Omental fat pad (tissue), 3 donors: ENCODE measurements at regions not wholly inside any gene's neighbourhood (a gene's known extent, or its start where the extent isn't known, plus 50 kb on each side); places are given as distances from the start of the nearest gene placed in this dataset.

Experiments used
- ATAC-seq: fragments of 150-250 bp; one replicate; pipeline ENCODE4 v1.9.1; 2016; ENCODE audit warnings: mild to moderate bottlenecking, moderate library complexity; ENCODE audit not compliant: low FRiP score
- DNase-seq: peaks from one replicate; pipeline ENCODE4 v3.0.0-alpha.2; 2019; ENCODE audit warnings: low spot score
- CTCF ChIP-seq, 3 donors: fragments of 450-650 bp; IDR thresholded peaks; one replicate each; pipeline ENCODE4 v1.5.1; 2016 to 2017; ENCODE audit warnings: antibody characterized with exemption in 3 of 3, mild to moderate bottlenecking in 3 of 3, moderate library complexity in 2 of 3

- no peak for TF ChIP-seq CTCF (IDR thresholded peaks at IDR 0.05)
- DNase-seq, result no peak
- ATAC-seq, result no peak
These were observed 546.4 kb downstream of the OMA1 start for GRCh38 chr1:58000116-58000515.

- ATAC-seq, result no peak
- TF ChIP-seq CTCF (IDR thresholded peaks at IDR 0.05), result no peak
These were observed 550.1 kb downstream of the OMA1 start for GRCh38 chr1:57996400-57996799.

GRCh38 chr1:57991289-57991688 lies 555.2 kb downstream of the OMA1 start:
- DNase-seq (no peak), ATAC-seq (no peak)
- no peak for TF ChIP-seq CTCF (IDR thresholded peaks at IDR 0.05)

More at GRCh38 chr1:57996400-57996799, 550.1 kb downstream of the OMA1 start:
- DNase-seq, result no peak

- no peak for TF ChIP-seq CTCF (IDR thresholded peaks at IDR 0.05)
- ATAC-seq, result no peak
- DNase-seq, result no peak
These were observed 556.6 kb downstream of the OMA1 start for GRCh38 chr1:57989877-57990276.

GRCh38 chr1:57987523-57987922 lies 559.0 kb downstream of the OMA1 start:
- DNase-seq (no peak), ATAC-seq (no peak)
- TF ChIP-seq CTCF (IDR thresholded peaks at IDR 0.05), result no peak

GRCh38 chr1:57986432-57986831 lies 560.1 kb downstream of the OMA1 start:
- TF ChIP-seq CTCF (IDR thresholded peaks at IDR 0.05), result no peak
- DNase-seq (no peak), ATAC-seq (no peak)

- ATAC-seq (no peak), DNase-seq (no peak)
- TF ChIP-seq CTCF (IDR thresholded peaks at IDR 0.05), result no peak
These were observed 560.4 kb upstream of the DAB1 start for GRCh38 chr1:57984277-57984676.
